KMS-11 (cell line): ENCODE measurements at regions not wholly inside any gene's neighbourhood (a gene's known extent, or its start where the extent isn't known, plus 50 kb on each side); places are given as distances from the start of the nearest gene placed in this dataset.

ENCODE experiments used
- H2AFZ ChIP-seq: fragments of 200-600 bp; sonication (generic); 2 replicates; pipeline ENCODE4 v1.6.1; 2016; ENCODE audit warnings: antibody characterized with exemption, mixed run types, low read depth
- H3K27ac ChIP-seq: fragments of 200-600 bp; sonication (generic); 2 replicates; pipeline ENCODE4 v1.6.1; 2016; ENCODE audit warnings: mild to moderate bottlenecking, mixed run types
- H3K27me3 ChIP-seq: fragments of 200-600 bp; sonication (generic); 2 replicates; pipeline ENCODE4 v1.6.1; 2017; ENCODE audit warnings: mild to moderate bottlenecking, low read depth, mixed run types, moderate library complexity; ENCODE audit not compliant: insufficient read depth
- H3K36me3 ChIP-seq: fragments of 200-600 bp; sonication (generic); 2 replicates; pipeline ENCODE4 v1.6.1; 2017; ENCODE audit warnings: mild to moderate bottlenecking, mixed run types; ENCODE audit not compliant: insufficient read depth
- H3K4me1 ChIP-seq: fragments of 200-600 bp; sonication (generic); 2 replicates; pipeline ENCODE4 v1.6.1; 2016; ENCODE audit warnings: mild to moderate bottlenecking, low read depth, mixed run types; ENCODE audit not compliant: poor library complexity, severe bottlenecking
- H3K4me2 ChIP-seq: fragments of 200-600 bp; sonication (generic); 2 replicates; pipeline ENCODE4 v1.7.0; 2016; ENCODE audit warnings: mild to moderate bottlenecking, mixed run types
- H3K4me3 ChIP-seq: fragments of 200-600 bp; sonication (generic); IDR thresholded peaks from 2 replicates; pipeline ENCODE4 v1.6.1; 2017; ENCODE audit warnings: low read depth, low read length, mixed read lengths; ENCODE audit not compliant: insufficient read depth
- H3K79me2 ChIP-seq: fragments of 200-600 bp; sonication (generic); 2 replicates; pipeline ENCODE4 v1.6.1; 2016; ENCODE audit warnings: low read depth, mixed run types; ENCODE audit not compliant: insufficient read depth
- H3K9ac ChIP-seq: fragments of 200-600 bp; sonication (generic); 2 replicates; pipeline ENCODE4 v1.6.1; 2016; ENCODE audit warnings: mild to moderate bottlenecking, mixed run types
- H4K20me1 ChIP-seq: fragments of 200-600 bp; sonication (generic); 2 replicates; pipeline ENCODE4 v1.6.1; 2016; ENCODE audit warnings: mild to moderate bottlenecking, mixed run types; ENCODE audit not compliant: insufficient read depth
- CTCF ChIP-seq: fragments of 200-600 bp; sonication (generic); conservative IDR thresholded peaks from 2 replicates; pipeline ENCODE4 v1.6.1; 2017; ENCODE audit warnings: low read depth, mild to moderate bottlenecking, antibody characterized with exemption, low read length, moderate library complexity, mixed read lengths

GRCh38 chr20:48201188-48201587 is 415.9 kb upstream of the SULF2 start:
- TF ChIP-seq CTCF, result no peak
- H2AFZ ChIP-seq, result no peak overlapping the region
- H3K4me3 ChIP-seq, result no peak overlapping the region
- H3K4me2 ChIP-seq, result no peak overlapping the region
- peaks cover 35% of the 10 kb centered on the region; the same call in 1 of the 2 replicates for H3K27me3 ChIP-seq
- no peak overlapping the region for H3K27ac ChIP-seq
- no peaks in the 10 kb centered on the region for H3K4me1 ChIP-seq
- no peaks in the 10 kb centered on the region for H3K79me2 ChIP-seq
- H3K36me3 ChIP-seq, result no peaks in the 10 kb centered on the region
- no peak overlapping the region for H3K9ac ChIP-seq
- H4K20me1 ChIP-seq, result no peaks in the 10 kb centered on the region

GRCh38 chr20:48198929-48199451 is 413.7 kb upstream of the SULF2 start:
- Histone ChIP-seq H3K27me3 (peaks cover 32% of the 10 kb centered on the region; the same call in 1 of the 2 replicates), H4K20me1 (no peaks in the 10 kb centered on the region), H3K9ac (no peak overlapping the region), H3K4me2 (no peak overlapping the region), H3K79me2 (no peaks in the 10 kb centered on the region), H3K27ac (no peak overlapping the region), H3K4me3 (no peak overlapping the region), H3K36me3 (no peaks in the 10 kb centered on the region), H2AFZ (no peak overlapping the region), H3K4me1 (no peaks in the 10 kb centered on the region)
- TF ChIP-seq CTCF, result no peak

- H3K36me3 ChIP-seq, result no peaks in the 10 kb centered on the region
- H3K79me2 ChIP-seq, result no peaks in the 10 kb centered on the region
- no peak for TF ChIP-seq CTCF
- no peak overlapping the region for H3K27ac ChIP-seq
- H3K4me3 ChIP-seq, result no peak overlapping the region
- no peaks in the 10 kb centered on the region for H4K20me1 ChIP-seq
- no peak overlapping the region for H3K9ac ChIP-seq
- H3K4me1 ChIP-seq, result no peaks in the 10 kb centered on the region
- peaks cover 26% of the 10 kb centered on the region; the same call in 1 of the 2 replicates for H3K27me3 ChIP-seq
- H3K4me2 ChIP-seq, result no peak overlapping the region
- H2AFZ ChIP-seq, result no peak overlapping the region
Observed at GRCh38 chr20:48197066-48197465, 411.8 kb upstream of the SULF2 start.

- no peak for TF ChIP-seq CTCF
- Histone ChIP-seq H3K27ac (no peak overlapping the region), H3K4me1 (no peaks in the 10 kb centered on the region)
Observed at GRCh38 chr20:48196486-48196885, 411.2 kb upstream of the SULF2 start.

More at GRCh38 chr20:48196486-48196885, 411.2 kb upstream of the SULF2 start:
- H4K20me1 ChIP-seq, result no peaks in the 10 kb centered on the region
- H3K4me2 ChIP-seq, result no peak overlapping the region
- H3K79me2 ChIP-seq, result no peaks in the 10 kb centered on the region
- H3K36me3 ChIP-seq, result no peaks in the 10 kb centered on the region
- H3K4me3 ChIP-seq, result no peak overlapping the region
- peaks cover 26% of the 10 kb centered on the region; the same call in 1 of the 2 replicates for H3K27me3 ChIP-seq
- no peak overlapping the region for H3K9ac ChIP-seq
- no peak overlapping the region for H2AFZ ChIP-seq
